HG02610 (cell line): ENCODE measurements at regions not wholly inside any gene's neighbourhood (a gene's known extent, or its start where the extent isn't known, plus 50 kb on each side); places are given as distances from the start of the nearest gene placed in this dataset.

Experiments
- ATAC-seq: cut with Tn5 transposase; IDR thresholded peaks from one replicate; pipeline ENCODE4 v1.9.1; 2021; ENCODE audit warnings: mild to moderate bottlenecking, moderate library complexity; ENCODE audit not compliant: unreplicated experiment

DNA sequence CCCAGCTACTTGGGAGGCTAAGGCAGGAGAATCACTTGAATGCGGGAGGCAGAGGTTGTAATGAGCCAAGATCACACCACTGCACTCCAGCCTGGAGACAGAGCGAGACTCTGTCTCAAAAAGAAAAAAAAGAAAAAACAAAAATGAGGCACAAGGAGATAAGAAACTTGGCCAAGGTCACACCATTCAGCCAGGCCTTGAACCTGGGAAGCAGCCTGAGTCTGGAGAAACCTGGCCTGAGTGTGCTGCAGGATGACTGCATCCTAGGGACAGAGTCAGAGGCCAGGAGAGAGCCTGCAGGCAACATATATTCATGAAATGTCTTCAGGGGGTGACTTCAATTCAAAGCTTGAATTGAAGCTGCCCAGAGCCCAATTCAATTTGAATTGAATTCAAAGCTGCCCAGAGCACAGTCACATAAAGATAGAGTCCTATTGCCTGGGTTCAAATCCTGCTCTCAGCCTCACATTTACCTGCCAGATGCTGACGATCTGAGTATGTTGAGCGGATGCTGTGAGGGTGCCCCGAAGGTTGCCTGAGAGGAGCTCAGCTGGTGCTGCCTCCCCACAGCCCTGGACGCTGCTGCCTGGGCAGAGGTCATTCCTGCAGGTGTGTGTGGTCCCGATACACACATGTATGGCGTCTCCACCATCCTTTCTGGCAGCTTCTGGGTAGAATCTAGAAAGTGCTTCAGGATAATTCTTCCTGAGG lies 307.7 kb downstream of the AJAP1 start:
- no peak for ATAC-seq

DNA sequence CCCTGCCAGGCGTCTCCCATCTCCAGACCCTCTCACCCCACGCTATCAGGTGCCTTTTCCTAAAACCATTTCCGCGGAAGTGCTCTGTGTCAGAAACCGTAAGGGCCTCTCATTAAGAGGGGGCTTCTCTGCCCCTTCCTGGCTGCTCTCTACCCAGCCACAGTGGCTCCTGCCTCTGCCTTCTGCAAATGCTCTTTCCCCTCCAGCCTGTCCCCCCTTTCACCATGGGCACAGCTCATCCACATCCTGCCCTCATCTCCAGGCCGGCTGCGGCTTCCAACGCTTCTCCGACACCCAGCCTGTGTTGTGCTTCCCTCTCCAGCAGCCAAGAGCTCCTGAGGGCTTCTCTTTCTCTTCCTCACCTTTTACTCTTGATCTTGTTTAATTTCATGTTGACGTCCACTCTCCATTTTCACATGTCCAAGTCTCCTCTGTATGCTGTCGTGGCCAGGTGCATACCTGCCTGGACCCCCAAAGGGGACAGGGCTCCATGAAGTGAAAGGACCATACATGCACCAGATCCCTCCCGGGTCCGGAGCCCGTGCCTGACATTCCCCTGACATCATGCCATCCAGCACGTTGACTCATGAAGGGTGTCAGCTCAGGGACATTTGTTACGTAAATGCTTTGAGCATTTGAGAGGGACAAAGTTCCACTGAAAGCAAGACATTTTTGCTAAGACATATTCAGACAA lies 306.5 kb downstream of the AJAP1 start:
- no peak for ATAC-seq

DNA sequence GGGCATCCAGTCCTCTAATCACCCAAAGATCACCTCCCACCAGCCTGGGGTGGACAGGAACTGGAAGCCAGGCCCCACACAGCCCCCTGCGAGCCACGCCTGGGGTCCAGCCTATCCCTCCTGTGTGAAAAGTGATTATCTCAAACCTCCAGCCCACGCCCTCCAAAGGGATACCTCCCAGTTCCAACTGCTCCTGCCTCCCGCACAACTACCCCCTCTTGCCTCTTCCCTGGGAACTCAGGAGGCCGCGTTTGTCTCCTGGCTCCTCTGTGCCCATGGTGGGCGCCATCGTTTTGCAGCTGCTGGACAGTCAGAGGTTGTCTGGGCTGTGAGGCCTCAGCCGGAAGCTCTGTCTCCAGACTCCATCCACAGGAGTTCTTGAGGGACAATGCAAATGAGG lies 305.9 kb downstream of the AJAP1 start:
- no peak for ATAC-seq

DNA sequence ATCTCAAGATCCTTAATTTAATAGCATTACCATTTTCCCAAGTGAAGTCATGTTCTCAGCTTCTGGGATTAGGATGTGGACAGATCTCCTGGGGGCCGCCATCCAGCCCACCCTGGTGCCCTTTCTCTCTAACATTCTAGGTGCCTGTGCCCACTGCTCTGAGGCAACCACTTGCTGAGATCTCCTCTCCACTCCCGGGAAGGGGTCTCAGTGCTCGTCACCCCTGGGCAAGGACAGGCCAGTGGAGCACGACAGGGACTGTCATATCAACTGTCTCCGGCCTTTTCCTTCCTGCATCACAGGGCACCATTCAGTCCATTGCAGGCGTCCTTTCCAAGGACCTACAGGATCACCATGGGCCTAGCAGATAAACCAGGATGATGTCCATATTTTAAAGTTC lies 304.8 kb downstream of the AJAP1 start:
- ATAC-seq = no peak

DNA sequence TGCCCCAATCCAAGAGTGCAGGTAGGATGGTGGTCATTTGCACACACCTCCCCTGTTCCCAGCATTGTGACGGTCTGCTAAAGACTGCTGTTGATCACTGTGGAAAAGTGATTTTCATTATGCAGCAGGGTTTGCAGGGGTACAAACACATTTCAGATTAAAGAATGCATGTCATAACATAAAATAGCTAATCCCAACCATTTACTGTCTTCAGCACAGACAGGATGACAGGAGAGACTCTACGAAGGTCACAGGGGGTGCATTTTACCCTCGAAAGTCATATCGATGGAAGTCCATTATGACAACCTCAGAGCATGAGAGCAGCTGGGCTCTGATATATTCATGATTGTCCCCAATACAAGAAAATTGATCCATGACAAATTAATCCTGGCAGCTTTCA lies 302.6 kb downstream of the AJAP1 start:
- ATAC-seq = no peak

DNA sequence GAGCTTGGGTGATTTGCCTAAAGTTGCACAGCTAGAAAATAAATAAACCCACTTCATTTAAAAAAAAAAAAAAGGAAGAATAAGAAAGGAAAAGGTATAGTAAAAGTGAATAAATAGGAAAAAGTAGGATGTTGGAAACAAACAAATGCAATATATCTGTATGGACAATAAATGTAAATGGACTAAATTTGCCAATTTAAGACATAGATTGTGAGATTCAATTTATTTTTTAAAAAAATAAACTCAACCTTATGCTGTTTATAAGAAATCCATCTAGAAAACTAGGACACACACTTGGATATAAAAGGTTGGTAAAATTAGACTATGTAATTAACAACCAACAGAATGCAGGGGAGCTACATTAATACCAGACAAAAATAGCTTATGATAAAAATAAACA lies 300.0 kb downstream of the AJAP1 start:
- ATAC-seq = no peak

DNA sequence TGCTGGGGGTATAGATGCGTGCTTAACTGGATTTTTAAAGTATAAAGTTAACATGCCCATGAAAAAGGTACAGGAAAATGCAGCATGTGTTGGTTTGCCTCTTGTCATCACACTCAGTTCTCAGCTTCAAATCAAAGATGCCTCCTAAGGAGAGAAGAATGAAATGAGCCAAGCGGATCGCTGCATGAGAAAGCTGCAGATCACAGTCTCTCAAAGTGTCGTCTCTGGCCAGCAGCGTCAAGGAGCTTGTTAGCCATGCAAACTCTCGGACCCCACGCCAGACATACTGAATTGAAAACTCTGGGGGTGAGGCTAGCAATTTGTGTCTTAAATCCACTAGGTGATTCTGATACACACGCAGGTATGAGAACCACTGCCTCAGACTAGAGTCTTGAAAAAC lies 297.2 kb downstream of the AJAP1 start:
- no peak for ATAC-seq

DNA sequence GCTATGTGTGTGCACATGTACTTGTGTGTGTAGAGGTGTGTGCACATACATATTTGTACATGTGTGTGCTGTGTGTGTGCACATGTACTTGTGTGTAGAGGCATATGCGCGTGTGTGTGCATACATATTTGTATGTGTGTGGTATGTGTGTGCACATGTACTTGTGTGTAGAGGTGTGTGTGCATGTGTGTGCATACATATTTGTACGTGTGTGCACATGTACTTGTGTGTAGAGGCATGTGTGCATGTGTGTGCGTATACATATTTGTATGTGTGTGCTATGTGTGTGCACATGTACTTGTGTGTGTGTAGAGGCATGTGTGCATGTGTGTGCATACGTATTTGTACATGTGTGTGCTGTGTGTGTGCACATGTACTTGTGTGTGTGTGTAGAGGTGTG lies 291.9 kb downstream of the AJAP1 start:
- ATAC-seq = no peak

DNA sequence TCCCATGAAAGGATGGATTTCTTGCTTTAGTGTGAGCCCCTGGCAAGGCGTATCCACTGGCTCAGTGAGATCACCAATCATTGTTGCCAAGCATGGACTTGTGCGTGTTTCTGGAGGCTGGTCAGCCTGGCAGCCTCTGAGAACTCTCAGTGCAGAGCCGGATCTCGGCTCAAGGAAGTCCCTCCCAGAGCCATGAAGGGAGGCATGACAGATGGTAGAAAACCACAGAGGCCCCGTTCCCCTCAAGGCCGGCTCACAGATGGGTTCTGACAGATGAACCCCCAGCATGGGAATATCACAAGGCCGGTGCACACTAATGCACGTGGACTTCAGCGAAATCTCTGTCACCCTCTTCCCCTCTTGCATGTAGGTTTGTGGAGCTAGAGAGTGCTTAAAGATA lies 290.5 kb downstream of the AJAP1 start:
- ATAC-seq = no peak

DNA sequence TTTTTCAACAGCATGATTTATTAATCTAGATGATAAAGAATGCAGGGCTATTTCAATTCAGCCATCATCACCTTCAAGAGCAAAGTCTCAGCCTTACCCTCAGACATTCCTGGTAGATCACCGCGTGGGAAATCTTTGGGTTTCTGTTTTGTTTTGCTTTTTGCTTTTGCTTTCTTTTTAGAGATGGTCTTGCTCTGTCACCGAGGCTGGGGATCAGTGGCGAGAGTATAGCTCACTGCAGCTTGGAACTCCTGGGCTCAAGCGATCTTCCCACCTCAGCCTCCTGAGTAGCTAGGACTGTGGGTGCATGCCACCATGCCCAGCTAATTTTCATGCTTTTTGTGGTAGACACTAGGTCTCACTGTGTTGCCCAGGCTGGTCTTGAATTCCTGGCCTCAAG lies 289.7 kb downstream of the AJAP1 start:
- no peak for ATAC-seq

DNA sequence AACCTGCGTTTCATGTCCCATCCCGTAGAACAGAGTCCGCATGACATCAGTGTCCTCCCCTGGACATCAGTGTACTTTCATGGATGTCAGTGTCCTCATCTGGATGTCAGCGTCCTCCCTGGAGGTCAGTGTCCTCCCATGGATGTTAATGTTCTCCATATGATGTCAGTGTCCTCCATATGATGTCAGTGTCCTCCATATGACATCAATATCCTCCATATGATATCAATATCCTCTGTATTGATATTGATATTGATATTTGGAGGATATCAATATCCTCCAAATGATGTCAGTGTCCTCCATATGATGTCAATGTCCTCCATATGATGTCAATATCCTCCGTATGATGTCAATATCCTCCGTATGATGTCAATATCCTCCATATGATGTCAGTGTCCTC lies 284.9 kb downstream of the AJAP1 start:
- no peak for ATAC-seq

DNA sequence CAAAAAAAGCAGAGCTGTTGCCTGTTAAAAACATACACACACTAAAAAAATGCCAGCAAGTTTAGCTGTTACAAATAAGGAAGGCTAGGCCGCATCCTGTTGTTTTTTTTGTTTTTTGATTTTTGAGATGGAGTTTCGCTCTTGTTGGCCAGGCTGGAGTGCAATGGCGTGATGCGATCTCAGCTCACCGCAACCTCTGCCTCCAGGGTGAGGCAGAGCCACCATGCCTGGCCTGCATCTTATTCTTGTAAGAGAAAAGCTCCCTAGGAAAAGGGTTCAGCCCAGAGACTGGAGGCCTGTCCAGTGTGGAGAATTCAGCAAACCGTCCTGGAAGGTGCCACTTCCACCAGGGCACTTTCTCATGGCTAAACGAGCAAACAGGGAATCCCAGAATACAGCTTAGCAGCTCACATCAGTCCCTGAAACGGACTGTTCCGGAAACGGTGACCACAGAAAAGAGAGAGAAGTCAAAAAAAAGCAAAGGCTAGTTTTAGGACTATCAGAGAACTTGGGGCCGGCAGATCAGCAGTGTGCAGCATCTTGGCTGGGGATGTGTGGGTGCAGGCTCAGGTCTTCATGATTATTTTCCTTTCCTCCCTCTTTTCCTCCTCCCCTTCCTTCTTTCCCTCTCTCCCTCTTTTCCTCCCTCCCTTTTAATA lies 283.6 kb downstream of the AJAP1 start:
- ATAC-seq = no peak

DNA sequence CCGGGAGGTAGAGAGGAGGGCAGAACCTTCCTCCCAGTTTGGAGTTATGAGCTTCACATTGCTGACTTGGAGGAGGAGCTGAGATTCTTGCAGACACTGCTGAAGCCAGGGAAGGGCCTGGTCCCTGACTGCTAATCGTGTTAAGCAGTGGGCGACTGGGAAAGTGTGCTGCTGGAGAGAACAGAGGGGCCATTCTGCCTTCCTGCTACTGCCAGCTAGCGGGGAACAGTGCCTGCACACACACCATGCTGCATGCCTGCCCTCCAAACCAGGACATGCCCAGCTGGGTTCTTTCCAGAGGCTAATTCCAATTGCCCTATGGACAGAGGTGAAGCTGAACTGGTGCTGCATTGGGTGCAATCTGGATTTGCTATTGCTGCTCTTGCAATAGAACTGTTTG lies 281.4 kb downstream of the AJAP1 start:
- no peak for ATAC-seq

DNA sequence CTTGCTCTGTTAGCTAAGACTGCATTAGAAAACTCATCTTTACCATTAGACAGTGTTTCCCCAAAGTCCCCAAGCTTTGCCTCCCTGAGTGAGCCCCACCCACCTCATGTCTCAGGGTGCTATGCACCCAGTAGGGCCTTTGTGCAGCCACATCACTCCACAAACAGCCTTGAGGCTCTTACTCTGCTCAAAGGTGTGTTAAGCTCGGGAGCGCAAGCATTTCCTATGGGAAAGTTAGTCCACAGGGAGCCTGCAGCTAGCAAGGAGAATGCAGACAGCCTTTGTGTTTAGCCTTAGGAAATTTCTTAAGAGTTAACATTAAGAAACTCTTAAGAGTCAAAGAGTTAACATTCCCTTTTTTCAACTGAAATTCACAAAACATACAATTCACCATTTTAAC lies 278.8 kb downstream of the AJAP1 start:
- ATAC-seq = no peak

DNA sequence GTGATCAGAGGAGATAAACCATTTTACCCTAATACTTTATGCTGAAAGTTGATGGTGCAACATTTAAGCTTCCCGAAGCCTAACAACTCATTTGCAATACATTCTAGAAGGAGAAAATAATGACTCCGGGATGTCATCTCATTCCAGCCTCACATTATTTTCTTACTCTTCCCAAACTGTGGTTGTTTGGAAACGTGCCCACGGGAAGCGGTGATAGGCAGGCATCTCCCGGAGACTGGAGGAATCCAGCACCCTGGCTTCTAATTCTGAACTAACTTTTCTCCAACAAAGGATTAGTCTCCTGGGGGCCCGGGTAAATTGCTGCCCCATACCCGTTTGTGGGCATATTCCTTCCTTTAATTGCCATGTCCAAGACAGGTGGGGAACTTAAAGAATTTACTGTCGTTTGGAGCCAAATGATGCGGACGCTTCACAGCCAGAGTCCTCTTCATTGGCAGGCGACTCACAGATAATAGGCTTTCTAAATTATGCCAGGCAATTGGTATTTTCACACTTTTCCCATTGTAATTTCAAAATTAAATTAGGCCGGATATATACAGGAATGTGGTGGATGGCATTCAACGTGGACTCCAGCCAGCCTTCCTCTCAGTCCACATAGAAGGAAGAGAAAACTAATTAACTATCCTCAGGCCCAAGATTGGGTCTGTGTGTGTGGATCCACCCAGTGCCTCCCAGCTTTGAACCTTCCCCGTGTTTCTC lies 278.1 kb downstream of the AJAP1 start:
- ATAC-seq = no peak

DNA sequence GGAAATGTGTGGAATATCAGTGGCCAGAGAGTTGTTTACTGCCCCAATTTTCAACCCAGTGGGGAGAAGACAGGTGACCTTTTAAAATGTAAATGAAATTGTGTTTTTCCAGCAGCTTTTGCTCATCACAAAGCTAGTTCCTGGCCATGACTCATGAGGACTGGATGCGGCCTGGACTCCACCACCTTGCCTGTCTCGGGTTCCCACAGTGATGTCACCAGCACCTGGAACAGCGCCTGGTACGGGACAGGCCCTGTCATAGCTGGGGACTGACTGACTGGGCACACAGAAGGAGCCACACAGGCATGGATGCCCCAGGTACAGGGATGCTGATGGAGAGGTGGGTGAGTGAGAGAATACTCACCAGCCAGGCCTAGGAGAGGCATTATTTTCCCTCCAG lies 277.1 kb downstream of the AJAP1 start:
- no peak for ATAC-seq

DNA sequence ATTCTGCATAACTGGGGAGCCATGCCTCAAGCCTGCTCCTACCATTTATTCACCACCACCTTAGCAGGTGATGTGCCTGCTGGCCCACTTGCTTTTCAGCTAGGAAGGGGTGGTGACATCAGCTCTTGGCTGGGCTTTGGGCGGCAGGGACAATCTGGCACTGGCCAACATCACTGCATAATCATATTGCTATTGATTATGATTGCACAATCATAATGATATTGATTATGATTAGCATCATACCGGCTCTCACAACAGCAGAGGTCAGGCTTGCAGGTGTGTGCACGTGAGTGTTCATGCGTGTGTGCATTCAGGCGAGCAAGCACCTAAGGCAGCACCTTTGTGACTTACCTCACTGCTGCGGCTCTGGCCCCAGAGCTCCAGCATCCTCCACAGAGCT lies 273.8 kb downstream of the AJAP1 start:
- no peak for ATAC-seq

DNA sequence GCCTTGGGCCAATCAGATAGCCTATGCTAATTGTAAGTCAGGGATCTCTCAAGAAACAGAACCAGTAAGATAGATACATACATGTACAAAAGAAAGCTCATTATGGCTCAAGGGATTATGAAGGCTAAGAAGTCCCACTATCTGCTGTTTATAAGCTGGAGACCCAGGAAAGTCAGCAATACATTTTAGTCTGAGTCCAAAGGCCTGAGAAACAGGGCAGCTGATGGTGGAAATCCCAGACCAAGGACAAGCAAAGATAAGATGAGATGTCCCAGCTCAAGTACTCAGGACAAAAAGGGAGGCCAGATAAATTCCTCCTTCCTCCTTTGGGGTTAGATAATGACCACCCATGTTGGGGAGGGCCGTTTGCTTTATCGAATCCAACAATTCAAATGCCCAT lies 269.9 kb downstream of the AJAP1 start:
- no peak for ATAC-seq

DNA sequence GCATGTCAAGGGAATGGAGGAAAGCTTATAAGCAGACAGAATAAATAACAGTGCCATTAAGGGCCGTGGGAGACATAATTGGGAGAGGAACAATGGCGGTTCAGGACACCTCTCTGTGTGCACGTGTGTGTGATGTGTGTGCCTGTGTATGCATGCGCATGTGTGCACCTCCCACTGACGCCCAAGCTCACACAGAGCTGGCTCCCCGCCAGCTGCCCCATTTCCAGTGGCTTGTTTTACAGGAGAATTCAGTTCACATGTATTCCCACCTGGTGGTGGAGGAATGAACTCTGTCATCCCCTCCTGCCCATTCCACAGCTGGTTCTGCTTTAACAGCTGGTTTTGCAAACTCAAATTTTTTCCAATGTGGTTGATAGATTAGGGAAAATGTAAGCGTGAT lies 262.2 kb downstream of the AJAP1 start:
- ATAC-seq = no peak

DNA sequence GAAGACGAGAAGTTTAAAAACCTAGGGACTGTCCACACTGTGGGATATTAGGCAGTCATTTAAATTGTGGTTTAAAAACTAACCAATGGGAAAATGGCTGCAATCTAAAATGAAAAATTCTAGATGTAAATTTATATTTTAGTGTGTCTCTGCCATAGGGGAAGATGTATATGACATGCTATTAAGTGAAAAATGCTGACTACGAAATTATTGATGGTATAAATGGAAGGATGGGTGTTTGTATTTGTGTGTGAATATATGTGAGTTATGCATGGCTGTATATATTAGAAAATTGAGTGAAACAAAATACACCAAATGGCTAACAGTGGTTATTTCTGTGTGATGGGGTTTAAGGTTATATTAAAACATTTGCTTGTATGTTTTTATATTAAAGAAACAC lies 260.7 kb downstream of the AJAP1 start:
- no peak for ATAC-seq

DNA sequence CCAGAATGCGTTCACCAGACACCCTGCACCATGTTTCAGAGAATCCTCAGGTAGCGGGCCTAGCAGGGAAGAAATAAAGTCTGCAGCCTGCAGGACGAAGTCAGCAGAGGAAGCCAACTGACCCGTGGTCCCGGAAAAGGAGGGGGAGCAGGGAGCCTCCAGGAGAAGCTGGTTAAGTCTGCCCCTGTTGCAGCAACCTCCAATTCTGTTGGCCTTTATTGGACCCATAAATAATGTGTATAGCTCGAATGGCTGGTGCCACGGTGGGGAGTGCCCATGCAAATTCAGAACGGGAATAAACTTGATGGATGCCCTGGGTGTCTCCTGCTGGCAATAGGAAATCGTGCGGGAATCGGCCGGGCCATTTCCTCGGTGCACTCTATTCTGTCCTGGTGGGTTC lies 254.1 kb downstream of the AJAP1 start:
- ATAC-seq = no peak

DNA sequence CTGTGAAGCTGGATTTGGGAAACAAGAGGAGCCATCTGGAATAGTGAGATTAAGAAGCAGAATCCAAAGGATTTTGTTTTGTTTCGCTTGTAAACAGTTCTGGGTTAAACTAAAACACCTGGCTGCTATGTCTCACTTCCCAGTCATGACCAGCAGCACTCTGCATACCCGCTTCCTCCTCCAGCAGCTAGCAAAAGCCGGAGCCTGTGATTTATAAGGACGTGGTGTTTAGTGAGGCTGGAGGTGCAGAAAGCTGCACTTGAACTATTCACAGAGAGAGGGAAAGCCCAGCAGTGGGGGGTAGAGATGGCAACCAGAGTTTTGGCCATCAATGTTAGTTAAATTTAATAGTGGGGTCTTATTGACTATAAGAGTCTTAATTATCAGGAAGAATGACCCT lies 240.2 kb downstream of the AJAP1 start:
- ATAC-seq = no peak
